Gastroesophageal sphincter (tissue), 3 donors: ENCODE measurements at regions not wholly inside any gene's neighbourhood (a gene's known extent, or its start where the extent isn't known, plus 50 kb on each side); places are given as distances from the start of the nearest gene placed in this dataset.
"Not testable (repeated sequence)": the region's sequence is repeated elsewhere in the genome, so short reads cannot be mapped to it uniquely, and the experiment has no call there.

ENCODE experiments used
- POLR2A ChIP-seq, 2 donors: fragments of 450-650 bp; IDR thresholded peaks; one replicate each; pipeline ENCODE4 v1.6.1; 2017; ENCODE audit warnings: antibody characterized with exemption in 2 of 2, mild to moderate bottlenecking in 2 of 2, moderate library complexity in 1 of 2
- POLR2AphosphoS5 ChIP-seq: sonication (generic); formaldehyde crosslinking; IDR thresholded peaks from one replicate; pipeline ENCODE4 v1.6.1; 2017; ENCODE audit warnings: antibody characterized with exemption
- TF ChIP-seq, protein P1 (sequence below), 4 experiments: fragments of 200-600 bp in 2 of 4; fragments of 450-650 bp in 2 of 4; sonication (generic) in 1 of 4; IDR thresholded peaks; one replicate each; pipeline ENCODE4 v1.5.1; 2017 to 2019; ENCODE audit warnings: antibody characterized with exemption in 4 of 4, mild to moderate bottlenecking in 2 of 4, moderate library complexity in 2 of 4

DNA sequence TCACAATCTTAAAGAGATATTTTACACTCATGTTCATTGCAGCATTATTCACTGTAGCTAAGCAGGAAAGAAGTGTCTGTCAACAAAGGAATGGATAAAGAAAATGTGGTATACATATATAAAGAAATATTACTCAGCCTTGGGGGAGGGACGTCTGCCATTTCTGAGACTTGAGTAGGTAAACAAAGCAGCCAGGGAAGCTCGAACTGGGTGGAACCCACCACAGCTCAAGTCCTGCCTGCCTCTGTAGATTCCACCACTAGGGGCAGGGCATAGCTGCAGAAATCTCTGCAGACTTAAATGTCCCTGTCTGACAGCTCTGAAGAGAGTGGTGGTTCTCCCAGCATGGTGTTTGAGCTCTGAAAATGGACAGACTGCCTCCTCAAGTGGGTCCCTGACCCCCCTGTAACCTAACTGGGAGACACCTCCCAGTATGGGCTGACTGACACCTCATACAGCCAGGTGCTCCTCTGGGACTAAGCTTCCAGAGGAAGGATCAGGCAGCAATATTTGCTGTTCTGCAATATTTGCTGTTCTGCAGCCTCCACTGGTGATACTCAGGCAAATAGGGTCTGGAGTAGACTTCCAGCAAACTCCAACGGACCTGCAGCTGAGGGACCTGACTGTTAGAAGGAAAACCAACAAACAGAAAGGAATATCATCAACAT, 183.3 kb upstream of the SSTR4 start:
- TF ChIP-seq, protein P1, sequence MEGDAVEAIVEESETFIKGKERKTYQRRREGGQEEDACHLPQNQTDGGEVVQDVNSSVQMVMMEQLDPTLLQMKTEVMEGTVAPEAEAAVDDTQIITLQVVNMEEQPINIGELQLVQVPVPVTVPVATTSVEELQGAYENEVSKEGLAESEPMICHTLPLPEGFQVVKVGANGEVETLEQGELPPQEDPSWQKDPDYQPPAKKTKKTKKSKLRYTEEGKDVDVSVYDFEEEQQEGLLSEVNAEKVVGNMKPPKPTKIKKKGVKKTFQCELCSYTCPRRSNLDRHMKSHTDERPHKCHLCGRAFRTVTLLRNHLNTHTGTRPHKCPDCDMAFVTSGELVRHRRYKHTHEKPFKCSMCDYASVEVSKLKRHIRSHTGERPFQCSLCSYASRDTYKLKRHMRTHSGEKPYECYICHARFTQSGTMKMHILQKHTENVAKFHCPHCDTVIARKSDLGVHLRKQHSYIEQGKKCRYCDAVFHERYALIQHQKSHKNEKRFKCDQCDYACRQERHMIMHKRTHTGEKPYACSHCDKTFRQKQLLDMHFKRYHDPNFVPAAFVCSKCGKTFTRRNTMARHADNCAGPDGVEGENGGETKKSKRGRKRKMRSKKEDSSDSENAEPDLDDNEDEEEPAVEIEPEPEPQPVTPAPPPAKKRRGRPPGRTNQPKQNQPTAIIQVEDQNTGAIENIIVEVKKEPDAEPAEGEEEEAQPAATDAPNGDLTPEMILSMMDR (IDR thresholded peaks at IDR 0.05), result peak in 3 of 4 experiments; percentile 20 to 48 (median 28)
- TF ChIP-seq POLR2A (IDR thresholded peaks at IDR 0.05); POLR2AphosphoS5: not testable (repeated sequence)
